SK-N-MC (cell line): ENCODE measurements at regions not wholly inside any gene's neighbourhood (a gene's known extent, or its start where the extent isn't known, plus 50 kb on each side); places are given as distances from the start of the nearest gene placed in this dataset.

Experiments used
- EZH2 ChIP-seq: fragments of 200-600 bp; sonication (generic); IDR thresholded peaks from one replicate; pipeline ENCODE4 v1.6.1; 2017; ENCODE audit warnings: antibody characterized with exemption
- POLR2AphosphoS5 ChIP-seq: IDR thresholded peaks from 2 replicates; pipeline ENCODE4 v1.6.1; 2012; ENCODE audit warnings: mild to moderate bottlenecking, low read depth, low read length, borderline replicate concordance

DNA sequence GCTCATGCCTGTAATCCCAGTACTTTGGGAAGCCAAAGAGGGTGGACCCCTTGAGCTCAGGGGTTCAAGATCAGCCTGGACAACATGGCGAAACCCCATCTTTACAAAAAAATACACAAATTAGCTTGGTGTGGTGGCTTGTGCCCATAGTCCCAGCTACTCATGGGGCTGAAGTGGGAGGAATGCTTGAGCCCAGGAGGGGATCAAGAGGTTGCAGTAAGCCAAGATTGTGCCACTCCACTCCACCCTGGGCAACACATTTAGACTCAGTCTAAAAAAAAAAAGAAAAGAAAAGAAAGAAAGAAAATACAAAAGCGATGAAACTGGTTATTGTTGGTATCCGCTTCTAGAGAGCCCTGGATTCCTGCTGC is 597.4 kb downstream of the UQCRFS1 start:
- TF ChIP-seq POLR2AphosphoS5, result no peak
- TF ChIP-seq EZH2, result no peak
